Activated CD4-positive, alpha-beta memory T cell treated with anti-CD3 and anti-CD28 coated beads for 36 hours (primary cell): ENCODE measurements at regions not wholly inside any gene's neighbourhood (a gene's known extent, or its start where the extent isn't known, plus 50 kb on each side); places are given as distances from the start of the nearest gene placed in this dataset.
"Not testable (repeated sequence)": the region's sequence is repeated elsewhere in the genome, so short reads cannot be mapped to it uniquely, and the experiment has no call there.

Experiments used
- CTCF ChIA-PET: fragments of 350-600 bp; sonication (Branson Sonifier 250); formaldehyde crosslinking; loops from one replicate; lab custom pipeline; 2021; ENCODE audit warnings: antibody characterized with exemption, inconsistent platforms; lab: Charles Lee
- POLR2A ChIA-PET: fragments of 350-600 bp; sonication (Branson Sonifier 250); formaldehyde crosslinking; loops from one replicate; lab custom pipeline; 2021; ENCODE audit warnings: antibody characterized with exemption; lab: Charles Lee
- DNase-seq: peaks from one replicate; pipeline ENCODE4 v3.0.0-alpha.2; 2020
- H3K27ac Mint-ChIP-seq: one replicate; pipeline ENCODE4 v1.8.0; 2021; ENCODE audit warnings: mixed read lengths
- H3K27me3 Mint-ChIP-seq: one replicate; pipeline ENCODE4 v1.8.0; 2021; ENCODE audit warnings: mixed read lengths
- H3K36me3 Mint-ChIP-seq: one replicate; pipeline ENCODE4 v1.8.0; 2021; ENCODE audit warnings: mixed read lengths
- H3K4me1 Mint-ChIP-seq: one replicate; pipeline ENCODE4 v1.8.0; 2021; ENCODE audit warnings: low read depth, mixed read lengths
- H3K4me3 Mint-ChIP-seq: one replicate; pipeline ENCODE4 v1.8.0; 2021; ENCODE audit warnings: mild to moderate bottlenecking, mixed read lengths
- H3K9me3 Mint-ChIP-seq: one replicate; pipeline ENCODE4 v1.8.0; 2021; ENCODE audit warnings: mixed read lengths
- intact Hi-C: fragments of 100-400 bp; cut with micrococcal nuclease; formaldehyde crosslinking; loops from one replicate; pipeline ENCODE4 v1.15.1; 2023

- peaks cover 4% of the 10 kb centered on the region for H3K9me3 Mint-ChIP-seq
- no peak for DNase-seq
- no peaks in the 10 kb centered on the region for H3K36me3 Mint-ChIP-seq
- H3K4me3 Mint-ChIP-seq = no peak overlapping the region
- ChIA-PET CTCF (no interaction called here), POLR2A (no interaction called here)
- peaks cover 7% of the 10 kb centered on the region for H3K4me1 Mint-ChIP-seq
- peaks cover 7% of the 10 kb centered on the region for H3K27me3 Mint-ChIP-seq
- H3K27ac Mint-ChIP-seq = no peak overlapping the region
- intact Hi-C loops = no loop called here
Observed at GRCh38 chr21:36606983-36607325, 92.0 kb upstream of the SIM2 start.

- ChIA-PET CTCF (no interaction called here), POLR2A (no interaction called here)
- DNase-seq = no peak
- intact Hi-C loops = no loop called here
- Mint-ChIP-seq H3K36me3 (no peaks in the 10 kb centered on the region), H3K27ac (no peak overlapping the region), H3K9me3 (peaks cover 4% of the 10 kb centered on the region), H3K27me3 (peaks cover 12% of the 10 kb centered on the region), H3K4me1 (peaks cover under 1% of the 10 kb centered on the region), H3K4me3 (no peak overlapping the region)
Observed at GRCh38 chr21:36608041-36608896, 90.6 kb upstream of the SIM2 start.

DNA sequence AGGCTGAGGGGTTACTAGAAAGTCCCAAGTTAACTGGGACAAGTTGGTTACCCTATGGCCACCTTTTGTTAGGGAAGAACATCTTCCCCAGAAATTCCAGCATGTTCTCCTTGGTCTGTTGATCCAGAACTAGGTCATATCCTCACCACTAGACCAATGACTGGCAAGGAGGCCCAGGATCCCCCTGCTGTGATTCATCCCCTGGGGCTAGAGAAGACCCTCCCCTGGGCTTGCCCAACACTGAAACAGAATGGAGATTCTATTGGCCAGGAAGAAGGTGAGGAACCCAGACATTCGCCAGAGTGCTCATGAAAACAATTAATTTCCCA, 90.1 kb upstream of the SIM2 start:
- peaks cover 4% of the 10 kb centered on the region for H3K9me3 Mint-ChIP-seq
- no peaks in the 10 kb centered on the region for H3K36me3 Mint-ChIP-seq
- intact Hi-C loops = no loop called here
- H3K27me3 Mint-ChIP-seq = peaks cover 15% of the 10 kb centered on the region
- H3K27ac Mint-ChIP-seq = no peak overlapping the region
- no peak for DNase-seq
- CTCF ChIA-PET = no interaction called here
- no peak overlapping the region for H3K4me3 Mint-ChIP-seq
- POLR2A ChIA-PET = no interaction called here
- H3K4me1 Mint-ChIP-seq = no peaks in the 10 kb centered on the region

DNA sequence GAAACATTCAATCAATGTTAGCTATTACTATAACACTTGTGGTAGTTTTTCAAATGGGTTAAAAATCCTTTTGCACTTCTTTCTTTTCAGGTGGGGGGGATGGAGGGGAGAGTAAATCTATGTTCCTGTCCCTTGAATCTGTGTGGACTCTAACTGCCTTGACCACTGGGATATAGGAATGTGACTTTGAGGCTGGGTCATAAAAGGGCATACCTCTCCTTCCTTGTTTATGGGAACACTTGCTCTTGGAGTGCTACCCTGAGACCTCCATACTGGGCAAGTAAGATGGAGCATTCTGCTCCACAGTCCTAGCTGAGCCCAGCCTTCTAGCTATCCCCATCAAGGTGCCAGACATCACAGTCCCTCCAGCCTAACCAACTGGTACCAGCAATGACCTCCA, 89.3 kb upstream of the SIM2 start:
- intact Hi-C loops = no loop called here
- DNase-seq = no peak
- Mint-ChIP-seq H3K4me3 (no peak overlapping the region), H3K27me3 (peaks cover 19% of the 10 kb centered on the region), H3K4me1 (no peaks in the 10 kb centered on the region), H3K27ac (no peak overlapping the region), H3K9me3 (peaks cover 5% of the 10 kb centered on the region), H3K36me3 (no peaks in the 10 kb centered on the region)
- CTCF ChIA-PET = interaction anchor here (1.4 kb wide), 1 partner anchor 21 kb away, joined by 7 read pairs; no protein-coding TSS in a partner anchor
- POLR2A ChIA-PET = no interaction called here

GRCh38 chr21:36610201-36610600, 88.7 kb upstream of the SIM2 start:
- peaks cover 24% of the 10 kb centered on the region for H3K27me3 Mint-ChIP-seq

GRCh38 chr21:36610935-36611334, 88.0 kb upstream of the SIM2 start:
- Mint-ChIP-seq H3K36me3 (no peaks in the 10 kb centered on the region), H3K4me1 (no peaks in the 10 kb centered on the region), H3K4me3 (no peak overlapping the region), H3K27me3 (peaks cover 30% of the 10 kb centered on the region), H3K27ac (no peak overlapping the region), H3K9me3 (peaks cover 6% of the 10 kb centered on the region)
- DNase-seq = no peak
- intact Hi-C loops = no loop called here
- ChIA-PET CTCF (interaction anchor here (1.4 kb wide), 1 partner anchor 20 kb away, joined by 7 read pairs; no protein-coding TSS in a partner anchor), POLR2A (no interaction called here)

More at GRCh38 chr21:36610201-36610600, 88.7 kb upstream of the SIM2 start:
- Mint-ChIP-seq H3K36me3 (no peaks in the 10 kb centered on the region), H3K4me3 (no peak overlapping the region), H3K4me1 (no peaks in the 10 kb centered on the region), H3K9me3 (peaks cover 6% of the 10 kb centered on the region), H3K27ac (no peak overlapping the region)
- DNase-seq = no peak
- intact Hi-C loops = no loop called here
- POLR2A ChIA-PET = no interaction called here
- CTCF ChIA-PET = interaction anchor here (1.4 kb wide), 1 partner anchor 20 kb away, joined by 7 read pairs; no protein-coding TSS in a partner anchor

- Mint-ChIP-seq H3K4me3 (no peak overlapping the region), H3K27me3 (peaks cover 30% of the 10 kb centered on the region), H3K9me3 (peaks cover 6% of the 10 kb centered on the region), H3K4me1 (no peaks in the 10 kb centered on the region), H3K36me3 (no peaks in the 10 kb centered on the region), H3K27ac (no peak overlapping the region)
- intact Hi-C loops = no loop called here
- DNase-seq = no peak
- POLR2A ChIA-PET = no interaction called here
- CTCF ChIA-PET = no interaction called here
Observed at GRCh38 chr21:36611379-36611778, 87.5 kb upstream of the SIM2 start.

DNA sequence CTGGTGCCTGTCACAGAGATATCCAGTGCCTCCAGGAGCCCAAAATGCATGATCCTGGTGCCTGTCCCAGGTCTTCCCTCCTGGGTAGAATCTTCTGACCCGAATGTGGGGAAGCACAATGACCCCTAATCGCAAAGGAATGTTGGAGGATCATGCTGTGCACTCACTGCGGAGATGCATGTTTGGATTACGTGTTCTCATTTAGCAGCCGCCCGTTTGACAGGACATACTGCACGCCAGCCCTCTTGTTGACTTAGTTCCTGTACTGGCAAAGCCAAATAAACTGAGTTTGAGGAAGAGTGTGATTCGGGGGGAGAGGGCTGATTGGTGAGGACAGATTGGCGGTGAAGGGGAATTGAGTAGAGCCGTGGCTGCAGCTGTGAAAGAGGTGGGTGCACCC, 85.9 kb upstream of the SIM2 start:
- Mint-ChIP-seq H3K4me3 (no peak overlapping the region), H3K9me3 (peaks cover 6% of the 10 kb centered on the region), H3K4me1 (no peaks in the 10 kb centered on the region), H3K27ac (no peak overlapping the region), H3K36me3 (no peaks in the 10 kb centered on the region), H3K27me3 (peaks cover 33% of the 10 kb centered on the region)
- DNase-seq = no peak
- ChIA-PET POLR2A (no interaction called here), CTCF (no interaction called here)
- intact Hi-C loops = no loop called here

GRCh38 chr21:36613554-36613953, 85.4 kb upstream of the SIM2 start:
- H3K4me1 Mint-ChIP-seq = no peaks in the 10 kb centered on the region

GRCh38 chr21:36615274-36615964, 83.5 kb upstream of the SIM2 start:
- Mint-ChIP-seq H3K4me1 (no peaks in the 10 kb centered on the region), H3K27ac (no peak overlapping the region), H3K4me3 (no peak overlapping the region), H3K9me3 (peaks cover 9% of the 10 kb centered on the region), H3K27me3 (peaks cover 33% of the 10 kb centered on the region), H3K36me3 (no peaks in the 10 kb centered on the region)
- DNase-seq = no peak
- intact Hi-C loops = no loop called here
- ChIA-PET POLR2A (interaction anchor here (0.7 kb wide), 1 partner anchor 71 kb away, joined by 3 read pairs; no protein-coding TSS in a partner anchor), CTCF (interaction anchor here (0.9 kb wide), 1 partner anchor 15 kb away, joined by 3 read pairs; no protein-coding TSS in a partner anchor)

More at GRCh38 chr21:36613554-36613953, 85.4 kb upstream of the SIM2 start:
- peaks cover 33% of the 10 kb centered on the region for H3K27me3 Mint-ChIP-seq
- H3K36me3 Mint-ChIP-seq = no peaks in the 10 kb centered on the region
- no peak overlapping the region for H3K27ac Mint-ChIP-seq
- H3K4me3 Mint-ChIP-seq = no peak overlapping the region
- ChIA-PET POLR2A (no interaction called here), CTCF (no interaction called here)
- no peak for DNase-seq
- intact Hi-C loops = no loop called here
- peaks cover 6% of the 10 kb centered on the region for H3K9me3 Mint-ChIP-seq

DNA sequence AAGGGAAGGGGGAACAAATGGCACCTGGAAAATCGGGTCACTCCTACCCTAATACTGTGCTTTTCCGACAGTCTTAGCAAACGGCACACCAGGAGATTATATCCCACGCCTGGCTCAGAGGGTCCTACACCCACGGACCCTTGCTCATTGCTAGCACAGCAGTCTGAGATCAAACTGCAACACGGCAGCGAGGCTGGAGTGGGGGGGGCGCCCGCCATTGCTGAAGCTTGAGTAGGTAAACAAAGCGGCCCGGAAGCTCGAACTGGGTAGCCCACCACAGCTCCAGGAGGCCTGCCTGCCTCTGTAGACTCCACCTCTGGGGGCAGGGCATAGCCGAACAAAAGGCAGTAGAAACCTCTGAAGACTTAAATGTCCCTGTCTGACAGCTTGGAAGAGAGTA, 82.1 kb upstream of the SIM2 start:
- H3K4me1 Mint-ChIP-seq, intact Hi-C loops, H3K36me3 Mint-ChIP-seq, H3K4me3 Mint-ChIP-seq, DNase-seq, POLR2A ChIA-PET, H3K27ac Mint-ChIP-seq: not testable (repeated sequence)
- Mint-ChIP-seq H3K9me3 (peaks cover 14% of the 10 kb centered on the region), H3K27me3 (peaks cover 27% of the 10 kb centered on the region)
- CTCF ChIA-PET = interaction anchor here (0.9 kb wide), 1 partner anchor 14 kb away, joined by 3 read pairs; no protein-coding TSS in a partner anchor

- H3K27me3 Mint-ChIP-seq, DNase-seq, CTCF ChIA-PET, H3K36me3 Mint-ChIP-seq, H3K4me3 Mint-ChIP-seq, POLR2A ChIA-PET, intact Hi-C loops, H3K27ac Mint-ChIP-seq, H3K4me1 Mint-ChIP-seq: not testable (repeated sequence)
- H3K9me3 Mint-ChIP-seq = peaks cover 20% of the 10 kb centered on the region
Observed at GRCh38 chr21:36621794-36622193, 77.1 kb upstream of the SIM2 start.
